ENCODE measurements at regions not wholly inside any gene's neighbourhood (a gene's known extent, or its start where the extent isn't known, plus 50 kb on each side); places are given as distances from the start of the nearest gene placed in this dataset.

- no peak for DNase-seq (ENCODE audit: low spot score)
- in situ Hi-C loops (cut with HindIII; ENCODE audit: low sequenced_read_pairs) = no loop called here
Measured at GRCh38 chr3:117990627-117991026, 1044.0 kb downstream of the IGSF11 start.

DNA sequence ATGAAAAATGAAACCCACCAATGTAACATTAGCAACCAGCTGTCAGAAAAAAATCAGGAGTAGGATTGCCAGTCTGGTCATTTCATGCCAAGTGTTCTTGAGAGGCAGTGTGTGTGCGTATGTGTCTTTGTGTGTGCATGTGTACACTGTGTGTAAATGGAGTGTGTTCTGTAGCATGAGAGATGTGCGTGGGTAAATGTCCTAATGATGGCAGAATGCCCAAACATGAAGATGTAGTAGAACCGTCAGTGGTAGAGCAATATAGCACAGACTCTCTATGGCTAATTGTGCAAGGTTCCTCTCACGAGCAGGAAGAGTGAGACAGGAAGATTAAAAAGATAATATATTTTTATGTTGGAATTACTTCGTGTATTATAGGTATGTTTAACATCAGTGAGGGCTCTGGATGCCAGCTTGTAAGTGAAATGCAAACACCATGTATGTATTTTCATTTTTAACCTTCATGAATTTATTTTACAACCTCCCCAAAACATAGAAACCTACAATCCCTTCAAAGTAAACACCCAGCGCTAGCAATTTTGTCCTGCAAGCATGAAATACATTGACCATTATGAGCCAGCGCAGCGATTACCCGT, 1038.7 kb downstream of the IGSF11 start:
- no peak for DNase-seq (ENCODE audit: low spot score)
- in situ Hi-C loops (cut with HindIII; ENCODE audit: low sequenced_read_pairs) = no loop called here

GRCh38 chr3:117997201-117998049, 1037.2 kb downstream of the IGSF11 start:
- peak; percentile 73 for DNase-seq (ENCODE audit: low spot score)

GRCh38 chr3:117998071-117998470, 1036.6 kb downstream of the IGSF11 start:
- no peak for DNase-seq (ENCODE audit: low spot score)
- in situ Hi-C loops (cut with HindIII; ENCODE audit: low sequenced_read_pairs) = no loop called here

More at GRCh38 chr3:117997201-117998049, 1037.2 kb downstream of the IGSF11 start:
- in situ Hi-C loops (cut with HindIII; ENCODE audit: low sequenced_read_pairs) = no loop called here

- in situ Hi-C loops (cut with HindIII; ENCODE audit: low sequenced_read_pairs) = no loop called here
- DNase-seq (ENCODE audit: low spot score) = no peak
Measured at GRCh38 chr3:118000219-118000618, 1034.4 kb downstream of the IGSF11 start.

GRCh38 chr3:118001380-118001779, 1033.3 kb downstream of the IGSF11 start:
- DNase-seq (ENCODE audit: low spot score) = no peak
- in situ Hi-C loops (cut with HindIII; ENCODE audit: low sequenced_read_pairs) = no loop called here

DNA sequence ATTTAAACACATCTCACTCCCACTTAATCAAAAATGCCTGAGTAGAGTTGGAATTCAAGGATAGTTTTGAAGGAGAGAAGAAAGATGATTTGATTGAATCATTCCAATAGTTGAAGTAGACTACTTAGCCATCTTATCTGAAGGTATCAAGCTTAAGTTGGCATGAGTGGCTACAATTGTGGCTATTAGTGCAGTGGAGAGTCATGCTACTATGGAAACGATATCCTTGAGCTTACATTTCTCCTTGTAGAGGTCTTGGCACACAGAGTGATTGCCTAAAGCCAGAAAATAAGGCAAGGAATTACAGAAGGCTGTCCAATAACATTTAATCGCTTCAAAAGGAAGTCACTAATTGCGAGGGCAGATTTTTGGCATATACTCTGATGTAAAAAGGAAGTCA, 1022.7 kb downstream of the IGSF11 start:
- in situ Hi-C loops (cut with HindIII; ENCODE audit: low sequenced_read_pairs) = no loop called here

DNA sequence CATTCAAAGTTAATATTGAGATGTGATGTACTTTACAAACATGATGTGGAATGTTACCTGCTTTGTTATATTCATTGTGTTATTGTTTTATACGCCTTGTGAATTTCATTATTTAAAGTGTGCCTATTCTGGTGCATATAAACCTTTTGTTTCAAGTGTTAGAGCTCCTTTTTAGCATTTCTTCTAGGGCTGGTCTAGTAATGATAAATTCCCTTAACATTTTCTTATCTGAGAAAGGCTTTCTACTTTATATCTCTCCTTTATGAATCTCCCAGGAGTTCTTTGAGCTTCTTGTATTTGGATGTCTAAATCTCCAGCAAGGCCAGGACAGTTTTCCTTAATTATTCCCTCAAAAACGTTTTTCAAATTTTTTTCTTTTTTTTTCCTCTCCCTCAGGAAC, 1005.6 kb downstream of the IGSF11 start:
- in situ Hi-C loops (cut with HindIII; ENCODE audit: low sequenced_read_pairs) = no loop called here

More for the DNA sequence above, 1022.7 kb downstream of the IGSF11 start:
- no peak for DNase-seq (ENCODE audit: low spot score)

DNA sequence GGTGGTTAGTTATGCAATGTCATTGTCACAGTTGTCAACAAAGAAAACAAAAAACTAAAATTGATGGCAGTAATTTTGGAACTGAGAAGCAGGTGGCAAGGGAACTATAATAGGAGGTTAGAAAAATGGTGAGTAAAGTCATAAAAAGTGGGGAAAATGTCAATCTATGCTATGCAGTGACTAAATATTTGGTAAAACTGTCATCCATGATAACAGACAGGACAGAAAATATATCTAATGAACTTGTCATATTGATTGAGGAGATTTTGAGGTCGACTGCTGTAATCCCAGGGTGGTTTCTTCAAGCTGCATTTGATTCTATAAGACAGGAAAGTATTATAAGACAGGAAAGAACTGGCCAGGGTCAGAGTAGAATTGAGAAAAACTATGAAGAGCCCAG, 998.4 kb downstream of the IGSF11 start:
- in situ Hi-C loops (cut with HindIII; ENCODE audit: low sequenced_read_pairs) = no loop called here
- no peak for DNase-seq (ENCODE audit: low spot score)

More for the DNA sequence above, 1005.6 kb downstream of the IGSF11 start:
- DNase-seq (ENCODE audit: low spot score) = no peak

- in situ Hi-C loops (cut with HindIII; ENCODE audit: low sequenced_read_pairs) = no loop called here
- no peak for DNase-seq (ENCODE audit: low spot score)
Measured at GRCh38 chr3:118055381-118055780, 979.3 kb downstream of the IGSF11 start.

GRCh38 chr3:118057086-118057485, 977.6 kb downstream of the IGSF11 start:
- no peak for DNase-seq (ENCODE audit: low spot score)
- in situ Hi-C loops (cut with HindIII; ENCODE audit: low sequenced_read_pairs) = no loop called here

GRCh38 chr3:118059096-118059495, 975.5 kb downstream of the IGSF11 start:
- in situ Hi-C loops (cut with HindIII; ENCODE audit: low sequenced_read_pairs) = no loop called here

DNA sequence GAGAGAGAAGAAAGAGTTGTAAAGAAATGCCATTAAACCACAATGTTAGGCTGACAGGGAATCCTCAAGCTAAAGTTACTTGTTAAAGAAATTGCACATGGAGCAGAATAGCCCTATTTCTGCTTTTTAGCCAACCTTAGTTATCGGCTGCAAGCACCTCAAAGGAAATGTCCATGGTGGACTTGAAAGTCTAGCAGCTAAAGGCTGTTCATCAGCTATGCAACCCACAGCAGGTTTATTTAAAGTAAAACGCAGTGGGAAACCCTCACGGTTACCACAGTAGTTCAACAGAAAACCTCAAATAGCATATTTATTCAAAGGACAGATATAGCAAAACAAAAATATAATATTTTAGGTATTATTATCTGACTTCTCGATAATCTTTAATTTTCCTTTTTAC, 967.2 kb downstream of the IGSF11 start:
- in situ Hi-C loops (cut with HindIII; ENCODE audit: low sequenced_read_pairs) = no loop called here
- DNase-seq (ENCODE audit: low spot score) = no peak

More at GRCh38 chr3:118059096-118059495, 975.5 kb downstream of the IGSF11 start:
- DNase-seq (ENCODE audit: low spot score) = no peak

- in situ Hi-C loops (cut with HindIII; ENCODE audit: low sequenced_read_pairs) = no loop called here
- DNase-seq (ENCODE audit: low spot score) = no peak
Measured at GRCh38 chr3:118075873-118076272, 958.8 kb downstream of the IGSF11 start.

GRCh38 chr3:118077332-118077731, 957.3 kb downstream of the IGSF11 start:
- DNase-seq (ENCODE audit: low spot score) = no peak
- in situ Hi-C loops (cut with HindIII; ENCODE audit: low sequenced_read_pairs) = no loop called here

DNA sequence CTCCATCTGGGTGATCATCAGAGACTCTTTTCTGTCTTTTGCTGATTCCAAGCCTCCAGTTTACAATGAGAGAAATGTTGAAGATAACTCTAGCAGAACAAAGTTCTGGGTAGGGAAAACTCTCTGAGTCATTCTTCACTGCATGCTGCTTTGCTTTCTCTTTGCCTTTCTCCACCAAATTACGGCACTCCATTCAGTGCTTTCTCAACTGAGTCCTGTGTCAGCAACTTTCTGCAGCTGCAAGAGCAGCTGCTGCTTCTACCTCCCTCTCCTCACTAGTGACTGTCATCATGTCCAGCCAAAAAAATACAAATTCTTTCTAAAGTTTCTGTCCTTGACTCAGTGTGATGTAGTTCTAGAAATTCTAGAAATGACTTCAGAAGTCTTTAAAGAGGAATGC, 953.8 kb downstream of the IGSF11 start:
- in situ Hi-C loops (cut with HindIII; ENCODE audit: low sequenced_read_pairs) = no loop called here
- no peak for DNase-seq (ENCODE audit: low spot score)

DNA sequence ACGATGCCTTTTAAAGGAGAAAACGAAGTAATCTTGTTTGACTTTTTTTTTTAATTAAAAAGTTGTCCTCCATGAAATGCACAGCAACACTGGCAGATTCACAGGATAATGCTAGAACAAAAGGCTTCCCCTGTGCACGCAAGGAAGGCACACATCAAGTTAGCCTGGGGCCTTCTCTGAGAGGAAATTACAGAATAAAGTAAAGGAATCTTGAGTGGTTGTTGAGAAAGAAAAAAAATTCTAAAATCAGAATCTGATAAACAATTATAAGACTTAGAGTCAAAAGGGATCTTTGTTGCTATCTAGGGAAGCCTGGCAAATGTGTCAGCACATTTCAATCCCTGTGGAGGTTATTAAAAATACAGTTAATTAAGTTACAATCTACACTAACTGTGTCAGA, 946.0 kb downstream of the IGSF11 start:
- in situ Hi-C loops (cut with HindIII; ENCODE audit: low sequenced_read_pairs) = no loop called here
- no peak for DNase-seq (ENCODE audit: low spot score)

DNA sequence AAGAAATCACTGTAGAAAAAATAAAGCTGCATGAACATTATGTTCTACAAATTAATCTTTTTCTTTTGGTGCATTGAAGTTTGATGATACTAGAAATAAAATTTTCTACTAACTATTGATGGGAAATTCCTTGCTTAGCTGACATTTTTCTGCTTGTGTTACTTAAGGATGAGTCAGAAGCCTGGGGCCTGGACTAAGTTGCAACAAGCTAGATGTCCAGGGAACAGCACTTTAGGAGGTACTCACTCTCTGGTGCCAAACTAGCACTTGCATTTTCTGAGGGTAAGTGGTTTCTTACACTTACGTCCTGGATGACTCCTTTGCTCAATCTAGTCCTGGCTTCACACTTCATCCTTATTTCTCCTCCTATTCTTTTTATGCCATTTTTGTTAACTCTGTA, 945.1 kb downstream of the IGSF11 start:
- DNase-seq (ENCODE audit: low spot score) = no peak
- in situ Hi-C loops (cut with HindIII; ENCODE audit: low sequenced_read_pairs) = no loop called here

DNA sequence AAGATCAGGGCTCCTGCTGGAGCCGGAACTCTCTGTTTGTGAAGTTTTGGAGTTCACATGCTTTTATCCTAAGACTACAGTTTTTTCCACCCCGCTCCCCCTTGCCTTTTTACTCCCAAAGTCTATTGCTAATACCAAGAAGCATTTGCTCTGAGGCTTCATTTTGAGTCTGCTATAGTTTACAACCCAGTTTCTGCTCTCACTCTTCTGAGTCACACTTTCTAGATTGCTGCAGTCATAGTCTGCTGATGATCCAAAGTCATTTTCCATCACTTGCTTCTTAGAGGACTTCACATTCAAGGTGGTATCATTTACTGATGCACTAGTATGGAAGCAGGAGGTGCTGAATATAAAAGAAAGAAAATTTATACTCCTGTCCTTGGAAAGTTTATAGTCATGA, 937.4 kb downstream of the IGSF11 start:
- no peak for DNase-seq (ENCODE audit: low spot score)
- in situ Hi-C loops (cut with HindIII; ENCODE audit: low sequenced_read_pairs) = no loop called here

DNA sequence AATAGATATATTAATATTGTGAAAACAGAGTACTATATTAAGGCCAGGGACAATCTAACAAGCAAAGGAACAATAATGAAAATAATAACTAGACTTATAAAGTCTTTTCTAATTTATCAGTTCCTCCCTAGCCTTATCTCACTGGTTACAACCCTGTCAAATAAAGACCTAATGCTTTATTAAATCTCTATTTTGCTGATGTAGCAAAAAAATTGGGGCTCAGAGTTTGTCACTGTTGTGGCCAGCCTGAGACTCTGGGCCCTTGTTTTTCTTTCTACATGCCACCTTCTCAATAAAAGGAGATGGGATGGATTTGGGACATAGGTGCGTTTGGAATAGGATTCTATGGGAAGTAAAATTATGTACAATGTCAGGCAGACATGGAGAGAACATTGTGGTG, 937.0 kb downstream of the IGSF11 start:
- DNase-seq (ENCODE audit: low spot score) = no peak
- in situ Hi-C loops (cut with HindIII; ENCODE audit: low sequenced_read_pairs) = no loop called here

- no peak for DNase-seq (ENCODE audit: low spot score)
- in situ Hi-C loops (cut with HindIII; ENCODE audit: low sequenced_read_pairs) = no loop called here
Measured at GRCh38 chr3:118098827-118099226, 935.8 kb downstream of the IGSF11 start.

Data from G401 (cell line).